Panc1 (cell line): ENCODE measurements at regions not wholly inside any gene's neighbourhood (a gene's known extent, or its start where the extent isn't known, plus 50 kb on each side); places are given as distances from the start of the nearest gene placed in this dataset.

Experiments used
- ATAC-seq: fragments of 200-7000 bp; cut with Tn5 transposase; 2 replicates; pipeline ENCODE4 v1.9.1; 2020; ENCODE audit warnings: mild to moderate bottlenecking, moderate library complexity
- BruUV-seq: library from RNA; stranded (reverse); fragments of 400-500 nt; replicated peaks from 2 replicates; lab custom pipeline; 2021; lab: Mats Ljungman, UMichigan
- CTCF ChIA-PET: fragments of 300-600 bp; sonication (Branson Sonifier 250); formaldehyde crosslinking; loops from one replicate; lab custom pipeline; 2022; ENCODE audit warnings: antibody characterized with exemption; lab: Charles Lee
- POLR2A ChIA-PET: fragments of 300-600 bp; sonication (Branson Sonifier 250); formaldehyde crosslinking; loops from one replicate; lab custom pipeline; 2022; ENCODE audit warnings: antibody characterized with exemption; lab: Charles Lee
- DNase-seq: peaks from one replicate; pipeline ENCODE4 v3.0.0-alpha.2; 2010; ENCODE audit warnings: low read depth, low spot score
- H3K27ac ChIP-seq: 2 replicates; pipeline ENCODE4 v1.5.1; 2011; ENCODE audit warnings: mild to moderate bottlenecking, low read length, inconsistent platforms
- H3K27me3 ChIP-seq: fragments of 200-500 bp; sonication (Bioruptor generic); 2 replicates; pipeline ENCODE4 v1.6.0; 2014; ENCODE audit warnings: low read length, inconsistent platforms; ENCODE audit not compliant: control insufficient read depth, insufficient read depth
- H3K36me3 ChIP-seq: fragments of 200-500 bp; sonication (Bioruptor generic); 2 replicates; pipeline ENCODE4 v1.5.1; 2014; ENCODE audit warnings: inconsistent platforms, mild to moderate bottlenecking, low read length, moderate library complexity; ENCODE audit not compliant: control insufficient read depth, insufficient read depth
- H3K4me1 ChIP-seq: 2 replicates; pipeline ENCODE4 v1.5.1; 2011; ENCODE audit warnings: inconsistent platforms, mild to moderate bottlenecking, low read length, moderate library complexity; ENCODE audit not compliant: control insufficient read depth, insufficient read depth
- H3K4me3 ChIP-seq, 2 experiments: 2 replicates each; pipeline ENCODE4 v1.5.1; 2011 to 2012; ENCODE audit warnings: low read depth in 2 of 2, low read length in 2 of 2, mild to moderate bottlenecking in 2 of 2, inconsistent platforms in 1 of 2, moderate library complexity in 1 of 2
- H3K9me3 ChIP-seq: fragments of 200-500 bp; sonication (Bioruptor generic); 2 replicates; pipeline ENCODE4 v1.5.1; 2014; ENCODE audit warnings: low read depth, mild to moderate bottlenecking, inconsistent platforms, low read length, moderate library complexity; ENCODE audit not compliant: control insufficient read depth, insufficient read depth
- POLR2AphosphoS5 ChIP-seq: IDR thresholded peaks from 2 replicates; pipeline ENCODE4 v1.6.1; 2012; ENCODE audit warnings: mild to moderate bottlenecking, low read depth, low read length, moderate library complexity
- SIN3A ChIP-seq: IDR thresholded peaks from 2 replicates; pipeline ENCODE4 v1.6.1; 2012; ENCODE audit warnings: low read depth, mild to moderate bottlenecking, low read length, moderate library complexity, borderline replicate concordance; ENCODE audit not compliant: insufficient read depth
- TCF7L2 ChIP-seq: IDR thresholded peaks from 2 replicates; pipeline ENCODE4 v1.6.1; 2011; ENCODE audit warnings: mild to moderate bottlenecking, low read depth, low read length, inconsistent platforms
- in situ Hi-C: cut with HindIII; loops from 2 replicates; pipeline ENCODE4 v1.10.0; 2016; ENCODE audit warnings: low sequenced_read_pairs, low pct_unique_long_range_greater_than_20kb
- intact Hi-C: fragments of 100-400 bp; cut with micrococcal nuclease; formaldehyde crosslinking; loops from one replicate; pipeline ENCODE4 v1.10.0; 2022; ENCODE audit not compliant: unreplicated experiment
- TF ChIP-seq, protein P1 (sequence below), 2 experiments: IDR thresholded peaks; 2 replicates each; pipeline ENCODE4 v1.6.1; 2011 to 2012; ENCODE audit warnings: low read depth in 2 of 2, control low read depth in 1 of 2, low read length in 1 of 2, mild to moderate bottlenecking in 1 of 2, moderate library complexity in 1 of 2; ENCODE audit not compliant: insufficient read depth in 1 of 2
- TF ChIP-seq, protein P2 (sequence below): fragments of 450-650 bp; IDR thresholded peaks from 2 replicates; pipeline ENCODE4 v1.5.1; 2017; ENCODE audit warnings: mild to moderate bottlenecking

DNA sequence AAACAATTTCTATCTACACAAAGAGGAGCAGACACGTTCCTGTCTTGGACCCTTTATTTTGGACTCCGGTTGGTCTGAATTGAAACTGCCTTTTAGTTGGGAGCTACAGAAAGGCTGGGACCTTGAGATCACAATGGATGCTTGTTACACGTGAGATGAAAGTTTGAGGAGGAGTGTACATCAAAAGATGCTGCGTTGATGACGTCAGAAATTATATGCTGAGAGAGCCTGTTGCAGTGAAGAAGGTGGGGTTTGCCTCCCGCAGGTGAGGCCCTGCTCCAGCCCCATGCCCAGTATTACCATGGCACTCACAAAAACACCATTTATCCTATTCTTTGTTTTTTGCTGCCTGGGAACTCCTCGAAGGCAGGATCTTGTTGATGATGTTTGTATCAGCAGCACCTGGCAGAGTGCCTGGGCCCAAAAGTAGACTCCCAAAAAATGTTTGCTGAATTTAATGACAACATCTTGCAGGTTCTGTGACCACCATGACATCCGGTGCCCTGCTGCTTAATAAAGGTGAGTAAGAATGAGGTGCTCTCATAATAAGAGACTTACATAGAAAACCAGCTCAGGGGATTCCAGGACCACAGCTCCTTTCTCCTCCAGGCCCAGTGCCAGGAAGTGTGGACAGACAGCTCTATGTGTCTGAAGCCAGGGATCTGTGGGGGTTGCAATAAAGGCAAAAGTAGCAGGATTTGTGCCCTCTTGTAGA, 136.1 kb upstream of the UBE2E1 start:
- no peaks in the 10 kb centered on the region for H3K27me3 ChIP-seq
- CTCF ChIA-PET = no interaction called here
- POLR2A ChIA-PET = interaction anchor here (0.7 kb wide), 1 partner anchor 144 kb away, joined by 5 read pairs; no protein-coding TSS in a partner anchor
- TF ChIP-seq SIN3A = no peak
- peak; percentile 67; the same call in 1 of the 2 replicates for TF ChIP-seq TCF7L2
- ATAC-seq (peak; percentile 47), DNase-seq (no peak)
- no peak overlapping the region for H3K4me3 ChIP-seq
- BruUV-seq = no TSS peak
- no peaks in the 10 kb centered on the region for H3K36me3 ChIP-seq
- in situ Hi-C loops = no loop called here
- intact Hi-C loops = loop anchor here (10.0 kb wide), 1 partner anchor 135 kb away; the partner anchor contains the start of gene UBE2E1
- H3K4me1 ChIP-seq = peaks cover 48% of the 10 kb centered on the region
- peak overlapping the region; percentile 96 for H3K27ac ChIP-seq
- H3K9me3 ChIP-seq = no peaks in the 10 kb centered on the region; the same call in 1 of the 2 replicates

DNA sequence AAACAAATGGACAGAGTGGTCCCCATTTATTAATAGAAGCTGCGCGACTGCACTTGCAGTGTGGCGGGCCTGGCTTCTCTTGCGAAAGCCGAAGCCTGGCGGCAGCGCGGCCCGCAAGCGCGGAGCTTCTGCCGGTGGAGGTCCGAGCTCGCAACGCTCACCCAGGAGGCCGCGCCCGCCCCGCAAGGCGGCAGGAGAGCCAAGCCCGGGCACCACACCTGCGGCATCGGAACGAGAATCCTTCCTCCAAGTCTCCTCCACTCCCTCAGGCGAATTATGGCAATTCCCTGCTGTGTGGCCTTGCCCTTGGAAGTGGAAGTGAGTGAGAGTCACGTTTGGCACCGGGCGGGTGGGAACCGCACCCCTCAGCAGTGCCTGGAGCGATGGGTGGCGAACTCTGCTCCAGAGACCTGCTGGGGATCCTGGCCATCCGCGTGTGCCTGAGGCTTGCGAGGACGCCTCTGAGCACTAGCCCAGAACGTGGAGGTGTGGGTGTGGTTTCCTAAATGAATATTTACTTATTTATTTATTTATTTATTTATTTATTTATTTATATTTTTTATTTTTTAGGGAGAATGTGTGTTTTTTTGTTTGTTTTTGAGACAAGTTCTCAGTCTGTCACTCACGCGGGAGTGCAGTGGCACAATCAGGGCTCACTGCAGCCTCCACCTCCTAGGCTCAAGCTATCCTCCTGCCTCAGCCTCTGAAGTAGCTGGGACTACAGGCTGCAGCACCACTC, 133.7 kb upstream of the UBE2E1 start:
- ChIA-PET POLR2A (no interaction called here), CTCF (no interaction called here)
- Histone ChIP-seq H3K4me3 (peak overlapping the region; percentile 18 to 36; a peak in 3 of 4 replicates), H3K9me3 (no peaks in the 10 kb centered on the region; the same call in 1 of the 2 replicates), H3K4me1 (peaks cover 45% of the 10 kb centered on the region), H3K36me3 (no peaks in the 10 kb centered on the region), H3K27ac (peak overlapping the region; percentile 96), H3K27me3 (no peaks in the 10 kb centered on the region)
- TF ChIP-seq POLR2AphosphoS5 (no peak), TCF7L2 (no peak), SIN3A (no peak)
- TF ChIP-seq, protein P1, sequence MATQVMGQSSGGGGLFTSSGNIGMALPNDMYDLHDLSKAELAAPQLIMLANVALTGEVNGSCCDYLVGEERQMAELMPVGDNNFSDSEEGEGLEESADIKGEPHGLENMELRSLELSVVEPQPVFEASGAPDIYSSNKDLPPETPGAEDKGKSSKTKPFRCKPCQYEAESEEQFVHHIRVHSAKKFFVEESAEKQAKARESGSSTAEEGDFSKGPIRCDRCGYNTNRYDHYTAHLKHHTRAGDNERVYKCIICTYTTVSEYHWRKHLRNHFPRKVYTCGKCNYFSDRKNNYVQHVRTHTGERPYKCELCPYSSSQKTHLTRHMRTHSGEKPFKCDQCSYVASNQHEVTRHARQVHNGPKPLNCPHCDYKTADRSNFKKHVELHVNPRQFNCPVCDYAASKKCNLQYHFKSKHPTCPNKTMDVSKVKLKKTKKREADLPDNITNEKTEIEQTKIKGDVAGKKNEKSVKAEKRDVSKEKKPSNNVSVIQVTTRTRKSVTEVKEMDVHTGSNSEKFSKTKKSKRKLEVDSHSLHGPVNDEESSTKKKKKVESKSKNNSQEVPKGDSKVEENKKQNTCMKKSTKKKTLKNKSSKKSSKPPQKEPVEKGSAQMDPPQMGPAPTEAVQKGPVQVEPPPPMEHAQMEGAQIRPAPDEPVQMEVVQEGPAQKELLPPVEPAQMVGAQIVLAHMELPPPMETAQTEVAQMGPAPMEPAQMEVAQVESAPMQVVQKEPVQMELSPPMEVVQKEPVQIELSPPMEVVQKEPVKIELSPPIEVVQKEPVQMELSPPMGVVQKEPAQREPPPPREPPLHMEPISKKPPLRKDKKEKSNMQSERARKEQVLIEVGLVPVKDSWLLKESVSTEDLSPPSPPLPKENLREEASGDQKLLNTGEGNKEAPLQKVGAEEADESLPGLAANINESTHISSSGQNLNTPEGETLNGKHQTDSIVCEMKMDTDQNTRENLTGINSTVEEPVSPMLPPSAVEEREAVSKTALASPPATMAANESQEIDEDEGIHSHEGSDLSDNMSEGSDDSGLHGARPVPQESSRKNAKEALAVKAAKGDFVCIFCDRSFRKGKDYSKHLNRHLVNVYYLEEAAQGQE (IDR thresholded peaks at IDR 0.05; ENCODE audit: insufficient read depth in 1 of 2, low read depth in 2 of 2, low read length in 1 of 2) = no peak
- TF ChIP-seq, protein P2, sequence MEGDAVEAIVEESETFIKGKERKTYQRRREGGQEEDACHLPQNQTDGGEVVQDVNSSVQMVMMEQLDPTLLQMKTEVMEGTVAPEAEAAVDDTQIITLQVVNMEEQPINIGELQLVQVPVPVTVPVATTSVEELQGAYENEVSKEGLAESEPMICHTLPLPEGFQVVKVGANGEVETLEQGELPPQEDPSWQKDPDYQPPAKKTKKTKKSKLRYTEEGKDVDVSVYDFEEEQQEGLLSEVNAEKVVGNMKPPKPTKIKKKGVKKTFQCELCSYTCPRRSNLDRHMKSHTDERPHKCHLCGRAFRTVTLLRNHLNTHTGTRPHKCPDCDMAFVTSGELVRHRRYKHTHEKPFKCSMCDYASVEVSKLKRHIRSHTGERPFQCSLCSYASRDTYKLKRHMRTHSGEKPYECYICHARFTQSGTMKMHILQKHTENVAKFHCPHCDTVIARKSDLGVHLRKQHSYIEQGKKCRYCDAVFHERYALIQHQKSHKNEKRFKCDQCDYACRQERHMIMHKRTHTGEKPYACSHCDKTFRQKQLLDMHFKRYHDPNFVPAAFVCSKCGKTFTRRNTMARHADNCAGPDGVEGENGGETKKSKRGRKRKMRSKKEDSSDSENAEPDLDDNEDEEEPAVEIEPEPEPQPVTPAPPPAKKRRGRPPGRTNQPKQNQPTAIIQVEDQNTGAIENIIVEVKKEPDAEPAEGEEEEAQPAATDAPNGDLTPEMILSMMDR = no peak
- DNase-seq (no peak), ATAC-seq (no peak)
- in situ Hi-C loops = no loop called here
- intact Hi-C loops = no loop called here
- BruUV-seq = no TSS peak
